Neural cell (in vitro differentiated cells): ENCODE measurements at regions not wholly inside any gene's neighbourhood (a gene's known extent, or its start where the extent isn't known, plus 50 kb on each side); places are given as distances from the start of the nearest gene placed in this dataset.

Experiments
- H2AFZ ChIP-seq: fragments of 200-600, 300-800 bp; sonication (generic), shearing (Covaris generic); 2 replicates; pipeline ENCODE4 v1.6.0; 2014; ENCODE audit warnings: low read depth, mild to moderate bottlenecking, antibody characterized with exemption, low read length, moderate library complexity
- H3F3A ChIP-seq: fragments of 200-600 bp; shearing (Covaris generic); 2 replicates; pipeline ENCODE4 v1.6.1; 2016; ENCODE audit warnings: mild to moderate bottlenecking, moderate library complexity, mixed read lengths, antibody characterized with exemption, low read length; ENCODE audit not compliant: insufficient read depth, poor library complexity, severe bottlenecking
- H3K27ac ChIP-seq: fragments of 200-600, 300-800 bp; sonication (generic), shearing (Covaris generic); 2 replicates; pipeline ENCODE4 v1.5.1; 2014; ENCODE audit warnings: mild to moderate bottlenecking, low read length, moderate library complexity
- H3K27me3 ChIP-seq: fragments of 300-800, 200-600 bp; sonication (generic), shearing (Covaris generic); 2 replicates; pipeline ENCODE4 v1.6.0; 2014; ENCODE audit warnings: mild to moderate bottlenecking, low read depth, low read length, moderate library complexity; ENCODE audit not compliant: insufficient read depth
- H3K36me3 ChIP-seq: fragments of 300-800, 200-600 bp; sonication (generic), shearing (Covaris generic); 2 replicates; pipeline ENCODE4 v1.5.1; 2014; ENCODE audit warnings: mild to moderate bottlenecking, antibody characterized with exemption, low read length, moderate library complexity; ENCODE audit not compliant: insufficient read depth
- H3K4me2 ChIP-seq: fragments of 300-800, 200-600 bp; sonication (generic), shearing (Covaris generic); 2 replicates; pipeline ENCODE4 v1.6.0; 2014; ENCODE audit warnings: mild to moderate bottlenecking, low read length
- H3K4me3 ChIP-seq: fragments of 300-800, 200-600 bp; sonication (generic), shearing (Covaris generic); 2 replicates; pipeline ENCODE4 v1.5.1; 2014; ENCODE audit warnings: mild to moderate bottlenecking, low read length, moderate library complexity
- H3K79me2 ChIP-seq: fragments of 200-600 bp; shearing (Covaris generic); replicated peaks from 2 replicates; pipeline ENCODE4 v1.6.0; 2014; ENCODE audit warnings: mild to moderate bottlenecking, low read length, moderate library complexity; ENCODE audit not compliant: insufficient read depth
- H3K9ac ChIP-seq: fragments of 300-800, 200-600 bp; sonication (generic), shearing (Covaris generic); 2 replicates; pipeline ENCODE4 v1.6.1; 2016; ENCODE audit warnings: mild to moderate bottlenecking, low read length, mixed read lengths
- H3K9me2 ChIP-seq: fragments of 200-600 bp; shearing (Covaris generic); 2 replicates; pipeline ENCODE4 v1.6.1; 2016; ENCODE audit warnings: mild to moderate bottlenecking, low read length, mixed read lengths; ENCODE audit not compliant: insufficient read depth
- H3K9me3 ChIP-seq: fragments of 200-600, 300-800 bp; sonication (generic), shearing (Covaris generic); 2 replicates; pipeline ENCODE4 v1.6.1; 2016; ENCODE audit warnings: mild to moderate bottlenecking, mixed run types, low read length, moderate library complexity, mixed read lengths
- H4K20me1 ChIP-seq: fragments of 200-600 bp; shearing (Covaris generic); 2 replicates; pipeline ENCODE4 v1.6.1; 2016; ENCODE audit warnings: mild to moderate bottlenecking, mixed run types; ENCODE audit not compliant: insufficient read depth
- EP300 ChIP-seq: fragments of 450-650 bp; conservative IDR thresholded peaks from 2 replicates; pipeline ENCODE4 v1.6.1; 2014; ENCODE audit warnings: antibody characterized with exemption, mild to moderate bottlenecking, moderate library complexity; ENCODE audit not compliant: poor library complexity, severe bottlenecking
- EZH2 ChIP-seq: fragments of 200-600, 300-800 bp; shearing (Covaris generic), sonication (generic); IDR thresholded peaks from 2 replicates; pipeline ENCODE4 v1.6.1; 2014; ENCODE audit warnings: antibody characterized with exemption, low read length, borderline replicate concordance, mild to moderate bottlenecking; ENCODE audit not compliant: insufficient read depth, poor library complexity, severe bottlenecking
- MXI1 ChIP-seq: fragments of 450-650 bp; conservative IDR thresholded peaks from 2 replicates; pipeline ENCODE4 v1.6.1; 2014; ENCODE audit warnings: antibody characterized with exemption, mild to moderate bottlenecking; ENCODE audit not compliant: poor library complexity, severe bottlenecking
- POLR2AphosphoS5 ChIP-seq: IDR thresholded peaks from 2 replicates; pipeline ENCODE4 v1.6.1; 2012
- RAD21 ChIP-seq: fragments of 450-650 bp; conservative IDR thresholded peaks from 2 replicates; pipeline ENCODE4 v1.6.1; 2014; ENCODE audit warnings: antibody characterized with exemption, mild to moderate bottlenecking, moderate library complexity
- REST ChIP-seq: IDR thresholded peaks from 2 replicates; pipeline ENCODE4 v1.6.1; 2012; ENCODE audit warnings: borderline replicate concordance
- SMC3 ChIP-seq: fragments of 450-650 bp; conservative IDR thresholded peaks from 2 replicates; pipeline ENCODE4 v1.6.1; 2014; ENCODE audit warnings: antibody characterized with exemption, mild to moderate bottlenecking, moderate library complexity; ENCODE audit not compliant: poor library complexity
- TAF1 ChIP-seq: IDR thresholded peaks from 2 replicates; pipeline ENCODE4 v1.6.1; 2012; ENCODE audit warnings: low read depth
- TF ChIP-seq, protein P1 (sequence below): fragments of 450-650 bp; IDR thresholded peaks from 2 replicates; pipeline ENCODE4 v1.5.1; 2014; ENCODE audit warnings: antibody characterized with exemption, mild to moderate bottlenecking, moderate library complexity; ENCODE audit not compliant: poor library complexity, severe bottlenecking

- Histone ChIP-seq H3K9me2 (no peaks in the 10 kb centered on the region), H3K4me3 (no peak overlapping the region), H3K9me3 (no peaks in the 10 kb centered on the region), H2AFZ (no peak overlapping the region), H3K36me3 (no peaks in the 10 kb centered on the region), H4K20me1 (no peaks in the 10 kb centered on the region), H3F3A (no peaks in the 10 kb centered on the region), H3K9ac (no peak overlapping the region), H3K27ac (peak overlapping the region; percentile 15), H3K4me2 (no peak overlapping the region), H3K79me2 (no peaks in the 10 kb centered on the region), H3K27me3 (no peaks in the 10 kb centered on the region)
- TF ChIP-seq REST (no peak), TAF1 (no peak), MXI1 (no peak), SMC3 (no peak), POLR2AphosphoS5 (no peak), RAD21 (no peak), EZH2 (no peak), EP300 (no peak)
- TF ChIP-seq, protein P1, sequence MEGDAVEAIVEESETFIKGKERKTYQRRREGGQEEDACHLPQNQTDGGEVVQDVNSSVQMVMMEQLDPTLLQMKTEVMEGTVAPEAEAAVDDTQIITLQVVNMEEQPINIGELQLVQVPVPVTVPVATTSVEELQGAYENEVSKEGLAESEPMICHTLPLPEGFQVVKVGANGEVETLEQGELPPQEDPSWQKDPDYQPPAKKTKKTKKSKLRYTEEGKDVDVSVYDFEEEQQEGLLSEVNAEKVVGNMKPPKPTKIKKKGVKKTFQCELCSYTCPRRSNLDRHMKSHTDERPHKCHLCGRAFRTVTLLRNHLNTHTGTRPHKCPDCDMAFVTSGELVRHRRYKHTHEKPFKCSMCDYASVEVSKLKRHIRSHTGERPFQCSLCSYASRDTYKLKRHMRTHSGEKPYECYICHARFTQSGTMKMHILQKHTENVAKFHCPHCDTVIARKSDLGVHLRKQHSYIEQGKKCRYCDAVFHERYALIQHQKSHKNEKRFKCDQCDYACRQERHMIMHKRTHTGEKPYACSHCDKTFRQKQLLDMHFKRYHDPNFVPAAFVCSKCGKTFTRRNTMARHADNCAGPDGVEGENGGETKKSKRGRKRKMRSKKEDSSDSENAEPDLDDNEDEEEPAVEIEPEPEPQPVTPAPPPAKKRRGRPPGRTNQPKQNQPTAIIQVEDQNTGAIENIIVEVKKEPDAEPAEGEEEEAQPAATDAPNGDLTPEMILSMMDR, result no peak
Observed at GRCh38 chr4:18197467-18197866, 175.9 kb upstream of the LCORL start.

GRCh38 chr4:18194278-18194677 lies 172.7 kb upstream of the LCORL start:
- Histone ChIP-seq H3K4me3 (no peak overlapping the region), H2AFZ (no peak overlapping the region), H3K79me2 (no peaks in the 10 kb centered on the region), H3K4me2 (no peak overlapping the region), H3K27me3 (no peaks in the 10 kb centered on the region), H3K27ac (no peak overlapping the region), H4K20me1 (no peaks in the 10 kb centered on the region), H3K36me3 (no peaks in the 10 kb centered on the region), H3K9me3 (no peaks in the 10 kb centered on the region), H3F3A (no peaks in the 10 kb centered on the region), H3K9me2 (no peaks in the 10 kb centered on the region), H3K9ac (no peak overlapping the region)
- TF ChIP-seq TAF1, result no peak
- no peak for TF ChIP-seq SMC3
- TF ChIP-seq EZH2, result no peak

GRCh38 chr4:18192901-18193300 lies 171.3 kb upstream of the LCORL start:
- Histone ChIP-seq H3K9me3 (no peaks in the 10 kb centered on the region), H3K27me3 (no peaks in the 10 kb centered on the region), H4K20me1 (no peaks in the 10 kb centered on the region), H3K27ac (no peak overlapping the region), H3K4me3 (no peak overlapping the region), H3K4me2 (no peak overlapping the region), H3K79me2 (no peaks in the 10 kb centered on the region), H3K9me2 (no peaks in the 10 kb centered on the region), H3K9ac (no peak overlapping the region), H3K36me3 (no peaks in the 10 kb centered on the region), H2AFZ (no peak overlapping the region), H3F3A (no peaks in the 10 kb centered on the region)
- no peak for TF ChIP-seq EZH2
- TF ChIP-seq POLR2AphosphoS5, result no peak
- no peak for TF ChIP-seq SMC3
